LNCaP clone FGC (cell line): ENCODE measurements at regions not wholly inside any gene's neighbourhood (a gene's known extent, or its start where the extent isn't known, plus 50 kb on each side); places are given as distances from the start of the nearest gene placed in this dataset.

Experiments
- DNase-seq: peaks from one replicate; pipeline ENCODE4 v3.0.0-alpha.2; 2011; ENCODE audit warnings: low read depth
- H3K4me3 ChIP-seq: 2 replicates; pipeline ENCODE4 v1.5.1; 2011; ENCODE audit warnings: mild to moderate bottlenecking, low read depth, low read length, control low read depth
- TF ChIP-seq, protein P1 (sequence below): IDR thresholded peaks from 2 replicates; pipeline ENCODE4 v1.5.1; 2012; ENCODE audit warnings: mild to moderate bottlenecking; ENCODE audit not compliant: control insufficient read depth, insufficient read depth; ENCODE audit errors: extremely low read depth

DNA sequence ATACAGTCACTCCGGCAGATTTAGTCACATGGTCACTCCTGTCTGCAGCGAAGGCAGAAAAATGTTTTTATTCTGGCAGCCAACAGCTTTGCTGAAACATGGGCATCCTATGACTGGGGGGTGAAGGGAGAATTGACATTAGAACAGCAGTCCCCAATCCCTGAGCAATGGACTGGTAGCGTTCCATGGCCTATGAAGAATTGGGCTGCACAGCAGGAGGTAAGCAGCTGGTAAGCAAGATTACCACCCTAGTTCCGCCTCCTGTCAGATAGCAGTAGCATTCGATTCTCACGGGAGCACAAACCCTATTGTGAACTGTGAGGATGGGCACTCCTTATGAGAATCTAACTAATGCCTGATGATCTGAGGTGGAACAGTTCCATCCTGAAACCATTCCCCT lies 93.1 kb upstream of the FTMT start:
- H3K4me3 ChIP-seq, result no peak overlapping the region
- DNase-seq, result no peak
- TF ChIP-seq, protein P1, sequence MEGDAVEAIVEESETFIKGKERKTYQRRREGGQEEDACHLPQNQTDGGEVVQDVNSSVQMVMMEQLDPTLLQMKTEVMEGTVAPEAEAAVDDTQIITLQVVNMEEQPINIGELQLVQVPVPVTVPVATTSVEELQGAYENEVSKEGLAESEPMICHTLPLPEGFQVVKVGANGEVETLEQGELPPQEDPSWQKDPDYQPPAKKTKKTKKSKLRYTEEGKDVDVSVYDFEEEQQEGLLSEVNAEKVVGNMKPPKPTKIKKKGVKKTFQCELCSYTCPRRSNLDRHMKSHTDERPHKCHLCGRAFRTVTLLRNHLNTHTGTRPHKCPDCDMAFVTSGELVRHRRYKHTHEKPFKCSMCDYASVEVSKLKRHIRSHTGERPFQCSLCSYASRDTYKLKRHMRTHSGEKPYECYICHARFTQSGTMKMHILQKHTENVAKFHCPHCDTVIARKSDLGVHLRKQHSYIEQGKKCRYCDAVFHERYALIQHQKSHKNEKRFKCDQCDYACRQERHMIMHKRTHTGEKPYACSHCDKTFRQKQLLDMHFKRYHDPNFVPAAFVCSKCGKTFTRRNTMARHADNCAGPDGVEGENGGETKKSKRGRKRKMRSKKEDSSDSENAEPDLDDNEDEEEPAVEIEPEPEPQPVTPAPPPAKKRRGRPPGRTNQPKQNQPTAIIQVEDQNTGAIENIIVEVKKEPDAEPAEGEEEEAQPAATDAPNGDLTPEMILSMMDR, result no peak

DNA sequence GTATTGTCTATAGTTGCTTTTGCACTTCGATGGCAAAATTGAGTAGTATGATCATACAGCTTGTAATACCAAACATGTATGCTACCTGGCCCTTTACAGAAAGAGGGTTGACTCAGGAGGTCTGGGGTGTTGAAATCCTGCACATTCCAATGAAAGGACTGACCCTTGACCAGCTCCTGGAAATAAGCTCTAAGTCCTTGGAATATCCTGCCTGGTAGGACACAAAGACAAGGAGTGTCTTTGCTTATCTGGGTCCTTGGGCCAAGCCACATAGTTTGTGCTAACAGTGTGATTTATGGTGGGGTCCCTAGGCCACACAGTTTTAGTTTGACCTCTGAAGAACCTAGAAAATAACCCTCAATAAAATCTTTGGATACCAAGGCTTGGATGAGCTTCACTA lies 89.3 kb upstream of the FTMT start:
- DNase-seq, result no peak
- H3K4me3 ChIP-seq, result no peak overlapping the region
- TF ChIP-seq, protein P1, result no peak

DNA sequence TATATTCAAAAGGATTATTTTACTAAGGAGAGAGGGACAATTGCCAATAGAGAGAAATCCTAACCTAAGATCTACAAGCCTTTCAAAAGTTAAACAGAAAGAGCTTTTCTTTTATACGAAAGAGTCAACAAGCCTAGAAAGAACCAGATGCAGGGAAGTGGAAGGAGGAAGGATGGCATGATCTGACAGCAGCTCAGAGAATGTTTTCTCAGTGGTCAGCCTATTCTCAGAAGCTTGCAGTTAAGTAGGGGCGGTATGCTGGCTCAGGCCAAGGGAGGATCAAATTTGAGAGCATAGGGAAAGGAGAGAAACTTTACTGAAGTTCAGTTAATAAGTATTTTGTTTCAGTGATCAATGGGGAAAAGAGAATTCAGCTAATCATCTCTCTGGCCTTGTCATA lies 88.0 kb upstream of the FTMT start:
- TF ChIP-seq, protein P1, result no peak
- DNase-seq, result no peak
- no peak overlapping the region for H3K4me3 ChIP-seq

DNA sequence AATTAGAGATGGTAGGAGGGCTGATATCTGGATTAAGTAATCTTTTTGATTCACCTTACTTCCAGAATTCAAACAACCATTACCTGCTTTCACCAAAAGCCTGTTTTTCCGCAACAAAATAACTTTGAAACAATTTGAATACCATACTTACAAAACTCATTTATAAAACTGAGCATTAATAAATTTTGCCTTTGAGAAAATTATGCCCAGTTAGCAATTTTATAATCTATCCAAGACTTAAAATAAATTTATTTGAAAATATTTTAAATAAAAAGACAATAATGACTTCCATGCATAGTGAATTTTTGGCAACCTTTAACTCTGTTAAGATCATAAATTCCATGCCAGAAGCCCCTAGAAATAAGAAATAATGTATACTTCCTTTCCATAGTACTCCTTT lies 71.3 kb upstream of the FTMT start:
- DNase-seq, result no peak
- TF ChIP-seq, protein P1, result no peak
- H3K4me3 ChIP-seq, result no peak overlapping the region

DNA sequence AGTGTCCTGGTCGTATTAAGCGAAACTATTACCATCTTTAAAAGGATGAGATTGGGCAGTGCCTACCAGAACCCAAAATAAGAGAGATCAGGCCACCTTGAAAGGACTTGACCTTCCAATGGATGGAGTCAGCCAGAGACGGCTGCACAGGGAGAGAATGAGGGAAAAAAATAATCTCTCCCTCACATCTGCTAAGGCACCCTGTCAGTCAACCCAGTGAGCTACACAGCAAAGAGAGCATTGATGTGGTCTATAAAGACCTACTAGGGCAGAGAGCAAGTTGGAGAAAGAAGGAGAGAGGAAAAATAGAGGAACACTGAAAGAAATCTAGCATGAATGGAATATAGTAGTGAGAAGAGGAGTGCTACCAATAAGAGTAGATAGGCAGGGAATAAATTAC lies 68.0 kb upstream of the FTMT start:
- H3K4me3 ChIP-seq, result no peak overlapping the region
- DNase-seq, result no peak
- TF ChIP-seq, protein P1, result no peak

DNA sequence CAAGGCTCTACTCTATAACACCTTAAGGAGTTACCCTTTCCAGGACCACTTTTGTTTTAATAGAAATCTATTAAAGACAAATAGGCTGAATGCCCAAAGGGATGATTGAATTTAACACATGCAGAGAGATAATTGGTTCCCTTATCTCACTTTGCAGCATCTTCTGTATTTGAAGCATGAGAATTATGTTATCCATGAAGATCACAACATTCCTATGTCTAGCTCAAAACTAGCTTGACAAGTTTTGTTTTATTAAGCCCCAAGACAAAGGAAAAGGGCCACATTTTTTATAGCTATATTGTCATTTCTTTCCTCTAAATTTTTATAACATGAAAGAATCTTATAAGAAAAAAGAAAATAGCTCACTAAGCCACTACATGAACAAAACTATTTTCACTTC lies 57.9 kb upstream of the FTMT start:
- DNase-seq, result no peak
- no peak overlapping the region for H3K4me3 ChIP-seq
- TF ChIP-seq, protein P1, result no peak

DNA sequence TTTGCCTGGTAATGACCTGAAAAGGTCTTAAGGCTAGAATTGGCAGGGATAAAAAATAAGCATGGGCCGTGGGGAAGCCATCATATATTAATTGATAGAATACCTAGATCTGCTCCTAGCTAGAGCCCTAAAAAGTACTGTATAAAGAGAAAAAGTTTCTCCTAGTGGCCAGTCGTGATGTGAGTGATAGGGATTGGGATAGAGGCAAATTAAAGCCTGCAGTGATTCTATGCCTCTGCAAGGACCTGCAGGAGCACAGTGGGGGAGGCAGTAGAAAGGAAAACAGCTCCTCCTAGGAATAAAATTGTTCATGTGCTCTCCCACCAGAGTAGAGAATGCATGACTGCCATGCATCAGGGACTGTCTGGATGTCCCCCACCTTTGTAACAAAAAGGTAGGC lies 56.2 kb upstream of the FTMT start:
- H3K4me3 ChIP-seq, result no peak overlapping the region
- DNase-seq, result no peak
- TF ChIP-seq, protein P1, result no peak
